ENCODE measurements at regions not wholly inside any gene's neighbourhood (a gene's known extent, or its start where the extent isn't known, plus 50 kb on each side); places are given as distances from the start of the nearest gene placed in this dataset.

DNA sequence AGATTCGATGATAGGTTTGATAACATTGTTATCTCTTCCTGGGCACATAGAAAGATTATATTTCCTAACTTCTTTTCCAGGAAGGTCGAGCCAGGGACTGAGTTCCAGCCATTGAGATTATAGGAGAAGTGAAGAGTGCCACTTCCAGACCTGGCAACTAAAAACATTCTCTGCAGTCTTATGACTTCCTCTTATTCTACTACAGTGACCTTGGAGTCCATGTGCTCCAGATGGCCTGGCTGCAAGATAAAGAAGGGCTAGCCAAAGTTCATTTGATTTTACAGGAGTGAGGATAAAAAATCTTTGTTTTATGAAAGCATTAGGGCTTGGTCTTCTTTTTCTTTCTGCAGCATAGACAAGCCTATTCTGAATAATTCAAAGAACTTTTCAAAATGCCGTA lies 363.0 kb downstream of the FSIP2 start:
- no peak for DNase-seq (ENCODE audit: extremely low spot score in 2 of 2)
- no peaks in the 10 kb centered on the region for H3K36me3 ChIP-seq

DNA sequence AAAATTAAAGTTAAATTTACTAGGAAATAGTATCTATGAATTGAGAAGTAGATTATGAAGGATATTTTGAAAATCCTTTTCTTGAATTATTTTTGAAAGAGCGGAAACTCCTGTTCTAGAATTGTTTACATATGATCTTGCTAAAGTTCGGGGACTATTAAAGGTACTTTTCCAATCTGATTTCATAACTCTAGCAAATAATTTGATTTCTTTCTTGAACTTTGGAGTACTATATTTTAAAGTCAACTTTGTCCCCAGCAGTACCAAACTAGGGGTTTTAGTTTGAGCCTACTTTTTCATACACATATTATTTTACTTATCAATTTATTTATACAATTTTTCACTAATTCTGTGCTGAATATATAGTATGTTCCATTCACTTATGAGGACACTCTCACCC lies 364.7 kb downstream of the FSIP2 start:
- DNase-seq (ENCODE audit: extremely low spot score in 2 of 2), result no peak
- Histone ChIP-seq H3K9me3 (no peaks in the 10 kb centered on the region), H3K4me3 (no peak overlapping the region), H3K4me1 (no peaks in the 10 kb centered on the region), H3K36me3 (no peaks in the 10 kb centered on the region), H3K27ac (no peak overlapping the region), H3K27me3 (no peaks in the 10 kb centered on the region)
- TF ChIP-seq POLR2AphosphoS5 (IDR thresholded peaks at IDR 0.05; ENCODE audit: insufficient read depth in 1 of 2, low read depth in 1 of 2) (no peak), POLR2A (IDR thresholded peaks at IDR 0.05) (no peak)
- TF ChIP-seq, protein P1, sequence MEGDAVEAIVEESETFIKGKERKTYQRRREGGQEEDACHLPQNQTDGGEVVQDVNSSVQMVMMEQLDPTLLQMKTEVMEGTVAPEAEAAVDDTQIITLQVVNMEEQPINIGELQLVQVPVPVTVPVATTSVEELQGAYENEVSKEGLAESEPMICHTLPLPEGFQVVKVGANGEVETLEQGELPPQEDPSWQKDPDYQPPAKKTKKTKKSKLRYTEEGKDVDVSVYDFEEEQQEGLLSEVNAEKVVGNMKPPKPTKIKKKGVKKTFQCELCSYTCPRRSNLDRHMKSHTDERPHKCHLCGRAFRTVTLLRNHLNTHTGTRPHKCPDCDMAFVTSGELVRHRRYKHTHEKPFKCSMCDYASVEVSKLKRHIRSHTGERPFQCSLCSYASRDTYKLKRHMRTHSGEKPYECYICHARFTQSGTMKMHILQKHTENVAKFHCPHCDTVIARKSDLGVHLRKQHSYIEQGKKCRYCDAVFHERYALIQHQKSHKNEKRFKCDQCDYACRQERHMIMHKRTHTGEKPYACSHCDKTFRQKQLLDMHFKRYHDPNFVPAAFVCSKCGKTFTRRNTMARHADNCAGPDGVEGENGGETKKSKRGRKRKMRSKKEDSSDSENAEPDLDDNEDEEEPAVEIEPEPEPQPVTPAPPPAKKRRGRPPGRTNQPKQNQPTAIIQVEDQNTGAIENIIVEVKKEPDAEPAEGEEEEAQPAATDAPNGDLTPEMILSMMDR (IDR thresholded peaks at IDR 0.05), result no peak
- intact Hi-C loops (cut with DNase I), result no loop called here

More for the DNA sequence above, 363.0 kb downstream of the FSIP2 start:
- TF ChIP-seq POLR2A (IDR thresholded peaks at IDR 0.05), result no peak
- TF ChIP-seq, protein P1 (IDR thresholded peaks at IDR 0.05), result no peak
- H3K9me3 ChIP-seq, result no peaks in the 10 kb centered on the region
- H3K27me3 ChIP-seq, result no peaks in the 10 kb centered on the region
- H3K27ac ChIP-seq, result no peak overlapping the region
- no peaks in the 10 kb centered on the region for H3K4me1 ChIP-seq
- intact Hi-C loops (cut with DNase I), result no loop called here
- no peak overlapping the region for H3K4me3 ChIP-seq

DNA sequence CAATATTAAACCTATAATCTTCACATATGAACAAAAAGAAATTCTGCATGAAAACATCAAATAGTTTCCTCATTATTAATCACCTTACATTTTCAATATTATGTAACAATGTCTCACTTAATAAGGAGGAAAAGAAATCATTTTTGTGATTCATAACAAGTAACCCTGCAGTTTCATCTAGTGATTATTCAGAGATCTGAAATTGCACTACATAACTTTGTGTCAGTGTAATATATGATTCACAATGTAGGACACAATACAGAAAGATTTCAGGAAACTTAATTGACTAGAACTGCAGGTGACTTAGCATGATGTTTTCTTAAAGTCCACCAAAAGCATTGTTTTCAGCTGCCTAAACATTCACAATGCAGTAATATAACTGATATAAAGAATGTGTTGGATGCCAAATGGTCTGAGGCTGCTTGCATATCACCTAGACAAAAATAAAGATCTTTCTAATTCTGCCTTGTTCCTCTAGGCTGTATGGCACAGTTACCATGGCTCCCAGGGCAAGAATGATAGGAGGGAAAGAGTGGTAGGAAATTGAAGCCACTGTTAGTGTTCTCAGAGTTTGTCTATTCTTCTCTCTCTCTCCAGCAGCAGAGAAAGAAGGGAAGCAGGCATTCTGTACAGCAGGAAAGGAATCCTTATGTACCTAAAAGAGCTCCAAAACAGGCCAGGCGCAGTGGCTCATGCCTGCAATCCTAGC lies 366.6 kb downstream of the FSIP2 start:
- H3K4me1 ChIP-seq, result no peaks in the 10 kb centered on the region
- no peak for TF ChIP-seq POLR2A (IDR thresholded peaks at IDR 0.05)
- TF ChIP-seq, protein P1 (IDR thresholded peaks at IDR 0.05), result no peak
- no peak for TF ChIP-seq POLR2AphosphoS5 (IDR thresholded peaks at IDR 0.05; ENCODE audit: insufficient read depth in 1 of 2, low read depth in 1 of 2)
- H3K27me3 ChIP-seq, result no peaks in the 10 kb centered on the region
- DNase-seq (ENCODE audit: extremely low spot score in 2 of 2), result no peak
- intact Hi-C loops (cut with DNase I), result no loop called here
- no peak overlapping the region for H3K4me3 ChIP-seq
- H3K27ac ChIP-seq, result no peak overlapping the region
- no peaks in the 10 kb centered on the region for H3K9me3 ChIP-seq
- H3K36me3 ChIP-seq, result no peaks in the 10 kb centered on the region

DNA sequence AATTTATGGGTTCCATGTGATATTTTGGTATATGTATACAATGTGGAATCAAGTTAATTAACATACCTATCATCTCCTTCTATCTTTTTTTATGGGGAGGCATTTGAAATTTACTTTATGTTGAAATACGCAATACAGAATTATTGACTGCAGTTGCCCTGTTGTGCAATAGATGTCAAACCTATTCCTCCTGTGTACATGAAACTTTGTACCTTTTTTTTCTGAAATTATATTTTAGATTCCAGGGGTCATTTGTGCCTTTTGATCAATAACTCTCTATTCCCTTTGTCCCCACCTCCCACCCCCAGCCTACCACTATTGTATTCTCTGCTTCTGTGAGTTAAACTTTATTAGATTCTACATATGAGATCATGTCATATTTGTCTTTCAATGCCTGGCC lies 369.9 kb downstream of the FSIP2 start:
- no peak for DNase-seq (ENCODE audit: extremely low spot score in 2 of 2)
- intact Hi-C loops (cut with DNase I), result no loop called here
- no peak for TF ChIP-seq POLR2AphosphoS5 (IDR thresholded peaks at IDR 0.05; ENCODE audit: insufficient read depth in 1 of 2, low read depth in 1 of 2)
- TF ChIP-seq, protein P1 (IDR thresholded peaks at IDR 0.05), result no peak
- no peak for TF ChIP-seq POLR2A (IDR thresholded peaks at IDR 0.05)
- Histone ChIP-seq H3K9me3 (no peaks in the 10 kb centered on the region), H3K4me1 (no peaks in the 10 kb centered on the region), H3K4me3 (no peak overlapping the region), H3K36me3 (no peaks in the 10 kb centered on the region), H3K27me3 (no peaks in the 10 kb centered on the region), H3K27ac (no peak overlapping the region)

DNA sequence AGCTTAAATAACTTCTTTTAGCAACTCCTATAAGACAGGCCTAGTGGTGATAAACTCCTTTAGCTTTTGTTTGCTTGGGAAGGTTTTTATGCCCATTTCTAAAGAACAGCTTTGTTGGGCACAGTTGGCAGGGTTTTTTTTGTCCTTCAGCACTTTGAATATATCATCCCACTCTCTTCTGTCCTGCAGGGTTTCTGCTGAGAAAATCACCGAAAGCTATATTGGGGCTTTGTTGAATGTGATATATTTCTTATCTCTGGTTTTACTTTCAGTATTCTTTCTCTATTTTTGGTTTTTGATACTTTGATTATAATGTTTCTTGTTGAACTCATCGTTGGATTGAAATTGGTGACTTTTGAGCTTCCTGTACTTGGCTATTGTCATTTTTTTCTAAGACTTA lies 372.8 kb upstream of the ZC3H15 start:
- H3K27ac ChIP-seq, result no peak overlapping the region
- H3K36me3 ChIP-seq, result no peaks in the 10 kb centered on the region
- no peaks in the 10 kb centered on the region for H3K9me3 ChIP-seq
- no peak for DNase-seq (ENCODE audit: extremely low spot score in 2 of 2)
- H3K27me3 ChIP-seq, result no peaks in the 10 kb centered on the region
- intact Hi-C loops (cut with DNase I), result no loop called here
- no peak overlapping the region for H3K4me3 ChIP-seq
- TF ChIP-seq POLR2AphosphoS5 (IDR thresholded peaks at IDR 0.05; ENCODE audit: insufficient read depth in 1 of 2, low read depth in 1 of 2), result no peak
- TF ChIP-seq, protein P1 (IDR thresholded peaks at IDR 0.05), result no peak
- TF ChIP-seq POLR2A (IDR thresholded peaks at IDR 0.05), result no peak
- H3K4me1 ChIP-seq, result no peaks in the 10 kb centered on the region

Data from vagina (tissue), 2 donors.